K562 (cell line): ENCODE measurements at regions not wholly inside any gene's neighbourhood (a gene's known extent, or its start where the extent isn't known, plus 50 kb on each side); places are given as distances from the start of the nearest gene placed in this dataset.

Source experiments
- ATAC-seq: fragments of 200-7000 bp; cut with Tn5 transposase; 3 replicates; pipeline ENCODE4 v1.9.1; 2020; ENCODE audit warnings: moderate library complexity
- BruUV-seq: library from RNA; stranded (reverse); fragments of 400-500 nt; replicated peaks from 2 replicates; lab custom pipeline; 2021; lab: Mats Ljungman, UMichigan
- CTCF ChIA-PET: fragments of 300-600 bp; formaldehyde crosslinking; extraction: SDS; loops from one replicate; lab custom pipeline; 2021; ENCODE audit warnings: low intra/inter-chr PET ratio; lab: Yijun Ruan, JAX
- POLR2A ChIA-PET: fragments of 300-600, 350-650 bp; sonication (Branson Sonifier 250); formaldehyde crosslinking; extraction: SDS; loops from one replicate; lab custom pipeline; 2021; ENCODE audit warnings: antibody characterized with exemption, inconsistent platforms; lab: Yijun Ruan, JAX
- DNase-seq, 4 experiments: peaks; one replicate each; pipeline versions ENCODE4 v3.0.0 to v3.0.0-alpha.2; 2011 to 2018; ENCODE audit warnings: low spot score in 3 of 4, mixed read lengths in 3 of 4; ENCODE audit errors: extremely low read depth in 1 of 4
- FAIRE-seq: peaks from 2 replicates; lab custom pipeline; 2011; peaks lifted over from hg19 to GRCh38; lab: Jason Lieb, UNC
- H2AFZ ChIP-seq: 2 replicates; pipeline ENCODE4 v1.6.0; 2011; ENCODE audit warnings: low read depth, low read length, control low read depth, inconsistent platforms
- H3K27ac ChIP-seq: fragments of 200-600 bp; 3 replicates; pipeline ENCODE4 v1.8.0; 2011; ENCODE audit warnings: low read depth, mild to moderate bottlenecking, control low read depth, inconsistent platforms, low read length, moderate library complexity, mixed read lengths; ENCODE audit errors: extremely low read depth
- H3K27me3 ChIP-seq, 2 experiments: fragments of 300-600 bp in 1 of 2; 2 replicates in 1 of 2; 3 replicates in 1 of 2; pipeline versions ENCODE4 v1.6.0 to v1.8.0; 2011; ENCODE audit warnings: inconsistent platforms in 2 of 2, low read length in 2 of 2, mild to moderate bottlenecking in 1 of 2, mixed read lengths in 1 of 2, moderate library complexity in 1 of 2; ENCODE audit not compliant: control insufficient read depth in 2 of 2, insufficient read depth in 2 of 2
- H3K36me3 ChIP-seq: fragments of 300-600 bp; 3 replicates; pipeline ENCODE4 v1.8.0; 2011; ENCODE audit warnings: mild to moderate bottlenecking, low read length, inconsistent platforms; ENCODE audit not compliant: control insufficient read depth, insufficient read depth
- H3K4me1 ChIP-seq, 2 experiments: fragments of 200-600 bp in 1 of 2; replicated peaks in 1 of 2; 2 replicates in 1 of 2; 3 replicates in 1 of 2; pipeline versions ENCODE4 v1.5.1 to v1.8.0; 2011; ENCODE audit warnings: inconsistent platforms in 2 of 2, low read length in 2 of 2, mild to moderate bottlenecking in 1 of 2, mixed read lengths in 1 of 2, moderate library complexity in 1 of 2; ENCODE audit not compliant: control insufficient read depth in 2 of 2, insufficient read depth in 2 of 2
- H3K4me2 ChIP-seq: 2 replicates; pipeline ENCODE4 v1.6.1; 2011; ENCODE audit warnings: low read length, control low read depth, inconsistent platforms, mixed read lengths; ENCODE audit not compliant: insufficient read depth
- H3K4me3 ChIP-seq: fragments of 200-600 bp; sonication (generic), shearing (Covaris generic); 2 replicates; pipeline ENCODE4 v1.5.1; 2016; ENCODE audit warnings: control low read depth, inconsistent platforms
- H3K79me2 ChIP-seq: fragments of 200-600 bp; 3 replicates; pipeline ENCODE4 v1.8.0; 2011; ENCODE audit warnings: low read length, inconsistent platforms; ENCODE audit not compliant: control insufficient read depth, insufficient read depth
- H3K9ac ChIP-seq, 2 experiments: 2 replicates each; pipeline versions ENCODE4 v1.6.0 to v1.6.1; 2011; ENCODE audit warnings: low read depth in 2 of 2, low read length in 2 of 2, control low read depth in 1 of 2, inconsistent platforms in 1 of 2, mild to moderate bottlenecking in 1 of 2, mixed read lengths in 1 of 2; ENCODE audit not compliant: insufficient read depth in 1 of 2
- H3K9me1 ChIP-seq: one replicate; pipeline ENCODE4 v1.6.0; 2011; ENCODE audit warnings: inconsistent platforms, mild to moderate bottlenecking, low read length, moderate library complexity; ENCODE audit not compliant: control insufficient read depth, insufficient read depth
- H3K9me3 ChIP-seq: replicated peaks from 2 replicates; pipeline ENCODE4 v1.5.1; 2011; ENCODE audit warnings: low read depth, low read length, inconsistent platforms; ENCODE audit not compliant: control insufficient read depth, insufficient read depth
- H4K20me1 ChIP-seq: replicated peaks from 2 replicates; pipeline ENCODE4 v1.6.1; 2011; ENCODE audit warnings: low read length, inconsistent platforms, mixed read lengths; ENCODE audit not compliant: control insufficient read depth, insufficient read depth
- ARID2 ChIP-seq: fragments of 450-650 bp; IDR thresholded peaks from 2 replicates; pipeline ENCODE4 v1.6.1; 2017; ENCODE audit warnings: antibody characterized with exemption, mild to moderate bottlenecking
- BCOR ChIP-seq: fragments of 450-650 bp; IDR thresholded peaks from 2 replicates; pipeline ENCODE4 v1.6.1; 2016
- ETS2 ChIP-seq: IDR thresholded peaks from 2 replicates; pipeline ENCODE4 v1.6.1; 2016; ENCODE audit warnings: borderline replicate concordance, missing genetic modification characterization, mild to moderate bottlenecking, moderate library complexity, missing compliant biosample characterization; ENCODE audit not compliant: poor library complexity, severe bottlenecking
- GABPB1 ChIP-seq: sonication (generic); formaldehyde crosslinking; IDR thresholded peaks from 2 replicates; pipeline ENCODE4 v1.8.0; 2022; ENCODE audit warnings: mild to moderate bottlenecking, missing genetic modification reagents
- IFI16 ChIP-seq: fragments of 250-450 bp; sonication (Bioruptor Pico); IDR thresholded peaks from 2 replicates; pipeline ENCODE4 v2.1.2; 2022; ENCODE audit warnings: mild to moderate bottlenecking, inconsistent platforms
- NFIC ChIP-seq: fragments of 450-650 bp; IDR thresholded peaks from 2 replicates; pipeline ENCODE4 v1.6.1; 2017; ENCODE audit warnings: mild to moderate bottlenecking, inconsistent platforms
- NR4A1 ChIP-seq, 2 experiments: fragments of 250-450 bp in 1 of 2; fragments of 450-650 bp in 1 of 2; sonication (Bioruptor Pico) in 1 of 2; IDR thresholded peaks; 2 replicates each; pipeline versions ENCODE4 v1.4.0 to v1.6.1; 2016 to 2020; ENCODE audit warnings: mild to moderate bottlenecking in 2 of 2, missing compliant biosample characterization in 1 of 2, missing genetic modification characterization in 1 of 2, moderate library complexity in 1 of 2
- POU5F1 ChIP-seq: fragments of 150-350 bp; IDR thresholded peaks from 2 replicates; pipeline ENCODE4 v1.6.1; 2014; ENCODE audit warnings: borderline replicate concordance, low read length, low read depth, mild to moderate bottlenecking; ENCODE audit not compliant: partially characterized antibody
- RAD21 ChIP-seq, 2 experiments: fragments of 250-450 bp in 1 of 2; fragments of 450-650 bp in 1 of 2; sonication (Bioruptor Pico) in 1 of 2; formaldehyde crosslinking in 1 of 2; IDR thresholded peaks in 1 of 2; conservative IDR thresholded peaks in 1 of 2; 2 replicates each; pipeline versions ENCODE4 v1.4.0 to v1.8.0; 2020 to 2022; ENCODE audit warnings: mild to moderate bottlenecking in 2 of 2, moderate library complexity in 1 of 2
- RBM39 ChIP-seq: fragments of 200-400 bp; formaldehyde crosslinking; optimal IDR thresholded peaks from 2 replicates; pipeline ENCODE3; 2018; ENCODE audit warnings: low read depth, low read length
- SETDB1 ChIP-seq: IDR thresholded peaks from one replicate; pipeline ENCODE4 v1.6.1; 2012; ENCODE audit warnings: low read length, control low read depth, inconsistent platforms
- SP1 ChIP-seq: sonication (generic); formaldehyde crosslinking; IDR thresholded peaks from 2 replicates; pipeline ENCODE4 v1.8.1; 2022; ENCODE audit warnings: mild to moderate bottlenecking, missing genetic modification reagents
- ZBED1 ChIP-seq: IDR thresholded peaks from 2 replicates; pipeline ENCODE4 v1.6.1; 2014
- ZBTB17 ChIP-seq: fragments of 450-650 bp; formaldehyde crosslinking; IDR thresholded peaks from 2 replicates; pipeline ENCODE4 v1.4.0; 2020; ENCODE audit warnings: mild to moderate bottlenecking
- ZEB2 ChIP-seq: fragments of 450-650 bp; IDR thresholded peaks from 2 replicates; pipeline ENCODE4 v1.6.1; 2016
- ZFP91 ChIP-seq: sonication (generic); formaldehyde crosslinking; IDR thresholded peaks from 2 replicates; pipeline ENCODE4 v1.8.0; 2022; ENCODE audit warnings: mild to moderate bottlenecking, missing genetic modification reagents
- ZNF184 ChIP-seq: sonication (generic); formaldehyde crosslinking; IDR thresholded peaks from 2 replicates; pipeline ENCODE4 v1.5.0; 2020; ENCODE audit warnings: missing genetic modification reagents
- ZNF354B ChIP-seq: fragments of 250-450 bp; sonication (Bioruptor Pico); IDR thresholded peaks from 2 replicates; pipeline ENCODE4 v1.4.0; 2020
- WGBS: fragments of 100-300 bp; shearing (Covaris generic); methylation state at CpG from one replicate; pipeline ENCODE4 v1.1.6; 2016; ENCODE audit warnings: low coverage, mixed read lengths; ENCODE audit not compliant: insufficient coverage; ENCODE audit errors: missing lambda C conversion rate; 5-methylcytosine and 5-hydroxymethylcytosine counted together
- in situ Hi-C: fragments of 300-500 bp; cut with MboI; formaldehyde crosslinking; loops from 4 replicates; pipeline ENCODE4 v1.15.0; 2018; ENCODE audit warnings: inconsistent platforms, mixed read lengths
- intact Hi-C: fragments of 100-400 bp; cut with micrococcal nuclease; formaldehyde crosslinking; loops from 2 replicates; pipeline ENCODE4 v1.14.2; 2022
- TF ChIP-seq, protein P1 (sequence below): sonication (generic); formaldehyde crosslinking; IDR thresholded peaks from 2 replicates; pipeline ENCODE4 v1.8.1; 2023; ENCODE audit warnings: missing genetic modification reagents, mild to moderate bottlenecking, borderline replicate concordance

DNA sequence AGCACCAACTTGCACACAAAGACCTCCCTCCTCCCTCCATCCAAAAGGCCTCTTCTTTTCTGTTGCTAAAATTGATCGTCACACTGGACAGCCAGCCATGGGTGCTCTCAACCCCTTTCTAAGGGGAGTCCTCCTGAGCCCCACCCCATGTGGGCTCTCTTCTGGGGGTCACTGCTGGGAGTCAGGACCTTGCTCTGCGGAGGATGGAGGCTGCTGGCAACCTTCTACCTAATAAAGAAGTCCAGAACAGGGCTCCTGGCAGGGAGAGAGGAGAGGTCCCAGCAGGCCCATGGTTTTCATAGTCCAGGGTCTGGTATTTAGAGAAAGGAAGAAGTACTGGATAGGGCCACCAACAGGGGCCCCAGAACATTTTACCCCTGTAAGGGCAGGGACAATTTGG is 67.6 kb upstream of the OTOS start:
- H4K20me1 ChIP-seq, result no peaks in the 10 kb centered on the region
- H3K27me3 ChIP-seq, result peaks cover 0 to 53% of the 10 kb centered on the region in 2 experiments; a peak in 2 of 5 replicates
- no peak overlapping the region for H3K4me3 ChIP-seq
- ChIA-PET POLR2A (no interaction called here), CTCF (no interaction called here)
- in situ Hi-C loops (no loop called here), intact Hi-C loops (no loop called here)
- H3K4me2 ChIP-seq, result no peak overlapping the region
- no peaks in the 10 kb centered on the region for H3K9me1 ChIP-seq
- H3K4me1 ChIP-seq, result no peaks in the 10 kb centered on the region
- no peak for DNase-seq
- BruUV-seq, result no TSS peak
- WGBS, result 0% methylated on average over 2 of the region's 2 CpGs
- H3K79me2 ChIP-seq, result no peaks in the 10 kb centered on the region
- FAIRE-seq, result no peak
- no peaks in the 10 kb centered on the region for H3K9me3 ChIP-seq
- H2AFZ ChIP-seq, result no peak overlapping the region
- ATAC-seq, result no peak
- no peaks in the 10 kb centered on the region for H3K36me3 ChIP-seq
- H3K27ac ChIP-seq, result no peak overlapping the region
- no peak overlapping the region for H3K9ac ChIP-seq
- no peak for TF ChIP-seq NFIC
- no peak for TF ChIP-seq ARID2
- TF ChIP-seq, protein P1, sequence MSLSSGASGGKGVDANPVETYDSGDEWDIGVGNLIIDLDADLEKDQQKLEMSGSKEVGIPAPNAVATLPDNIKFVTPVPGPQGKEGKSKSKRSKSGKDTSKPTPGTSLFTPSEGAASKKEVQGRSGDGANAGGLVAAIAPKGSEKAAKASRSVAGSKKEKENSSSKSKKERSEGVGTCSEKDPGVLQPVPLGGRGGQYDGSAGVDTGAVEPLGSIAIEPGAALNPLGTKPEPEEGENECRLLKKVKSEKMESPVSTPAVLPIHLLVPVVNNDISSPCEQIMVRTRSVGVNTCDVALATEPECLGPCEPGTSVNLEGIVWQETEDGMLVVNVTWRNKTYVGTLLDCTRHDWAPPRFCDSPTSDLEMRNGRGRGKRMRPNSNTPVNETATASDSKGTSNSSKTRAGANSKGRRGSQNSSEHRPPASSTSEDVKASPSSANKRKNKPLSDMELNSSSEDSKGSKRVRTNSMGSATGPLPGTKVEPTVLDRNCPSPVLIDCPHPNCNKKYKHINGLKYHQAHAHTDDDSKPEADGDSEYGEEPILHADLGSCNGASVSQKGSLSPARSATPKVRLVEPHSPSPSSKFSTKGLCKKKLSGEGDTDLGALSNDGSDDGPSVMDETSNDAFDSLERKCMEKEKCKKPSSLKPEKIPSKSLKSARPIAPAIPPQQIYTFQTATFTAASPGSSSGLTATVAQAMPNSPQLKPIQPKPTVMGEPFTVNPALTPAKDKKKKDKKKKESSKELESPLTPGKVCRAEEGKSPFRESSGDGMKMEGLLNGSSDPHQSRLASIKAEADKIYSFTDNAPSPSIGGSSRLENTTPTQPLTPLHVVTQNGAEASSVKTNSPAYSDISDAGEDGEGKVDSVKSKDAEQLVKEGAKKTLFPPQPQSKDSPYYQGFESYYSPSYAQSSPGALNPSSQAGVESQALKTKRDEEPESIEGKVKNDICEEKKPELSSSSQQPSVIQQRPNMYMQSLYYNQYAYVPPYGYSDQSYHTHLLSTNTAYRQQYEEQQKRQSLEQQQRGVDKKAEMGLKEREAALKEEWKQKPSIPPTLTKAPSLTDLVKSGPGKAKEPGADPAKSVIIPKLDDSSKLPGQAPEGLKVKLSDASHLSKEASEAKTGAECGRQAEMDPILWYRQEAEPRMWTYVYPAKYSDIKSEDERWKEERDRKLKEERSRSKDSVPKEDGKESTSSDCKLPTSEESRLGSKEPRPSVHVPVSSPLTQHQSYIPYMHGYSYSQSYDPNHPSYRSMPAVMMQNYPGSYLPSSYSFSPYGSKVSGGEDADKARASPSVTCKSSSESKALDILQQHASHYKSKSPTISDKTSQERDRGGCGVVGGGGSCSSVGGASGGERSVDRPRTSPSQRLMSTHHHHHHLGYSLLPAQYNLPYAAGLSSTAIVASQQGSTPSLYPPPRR (CRISPR knock-in tag), result no peak
- TF ChIP-seq ZNF184 (CRISPR knock-in tag), result no peak
- no peak for TF ChIP-seq ZNF354B (CRISPR knock-in tag)
- TF ChIP-seq ZEB2, result no peak
- TF ChIP-seq GABPB1 (CRISPR knock-in tag), result no peak
- no peak for TF ChIP-seq RAD21 (CRISPR knock-in tag; conservative IDR thresholded peaks at IDR 0.05 in 1 of 2, IDR thresholded peaks at IDR 0.05 in 1 of 2)
- no peak for TF ChIP-seq SETDB1
- TF ChIP-seq BCOR, result no peak
- TF ChIP-seq IFI16 (CRISPR knock-in tag), result no peak
- no peak for TF ChIP-seq ETS2
- TF ChIP-seq RBM39, result no peak
- no peak for TF ChIP-seq ZBTB17 (CRISPR knock-in tag)
- TF ChIP-seq ZFP91 (CRISPR knock-in tag), result no peak
- TF ChIP-seq POU5F1, result no peak
- TF ChIP-seq NR4A1 (CRISPR knock-in tag; IDR thresholded peaks at IDR 0.05), result no peak
- TF ChIP-seq NR4A1 (tag; IDR thresholded peaks at IDR 0.05), result no peak
- TF ChIP-seq ZBED1, result no peak
- no peak for TF ChIP-seq SP1 (CRISPR knock-in tag)
